ENCODE measurements at regions not wholly inside any gene's neighbourhood (a gene's known extent, or its start where the extent isn't known, plus 50 kb on each side); places are given as distances from the start of the nearest gene placed in this dataset.

DNA sequence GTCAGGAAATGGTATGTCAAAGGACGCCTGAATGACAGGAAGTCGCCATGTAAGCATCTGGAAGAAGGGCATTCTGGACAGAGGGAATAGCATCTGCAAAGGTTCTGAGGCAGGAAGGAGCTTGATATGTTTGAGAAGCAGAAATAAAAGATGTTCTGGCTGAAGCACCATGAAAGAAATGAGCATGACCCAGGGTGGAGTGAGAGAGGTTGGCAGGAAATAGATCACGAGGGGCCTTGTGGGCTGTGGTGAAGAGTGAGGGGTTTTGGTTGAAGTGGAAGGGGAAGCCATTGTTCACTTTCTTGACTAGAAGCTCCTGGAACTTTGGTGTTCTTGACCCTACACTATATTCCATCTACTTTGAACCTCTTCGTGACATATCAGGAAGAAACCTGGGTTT, 99.4 kb upstream of the PARP11 start:
- Histone ChIP-seq H3K9ac (ENCODE audit: low read depth in 1 of 2, low read length in 2 of 2) (no peak overlapping the region), H3K27me3 (ENCODE audit: control insufficient read depth in 1 of 2, insufficient read depth in 2 of 2, low read length in 2 of 2) (no peaks in the 10 kb centered on the region), H3K27ac (ENCODE audit: low read depth, low read length) (no peak overlapping the region), H3K4me1 (ENCODE audit: control insufficient read depth in 1 of 2, insufficient read depth in 2 of 2, low read length in 2 of 2) (no peaks in the 10 kb centered on the region), H3K9me3 (ENCODE audit: control insufficient read depth in 1 of 2, low read length in 2 of 2) (no peaks in the 10 kb centered on the region), H3K4me3 (ENCODE audit: low read depth in 1 of 2, low read length in 2 of 2) (no peak overlapping the region), H3K36me3 (ENCODE audit: control insufficient read depth in 1 of 2, insufficient read depth in 2 of 2, low read length in 2 of 2) (no peaks in the 10 kb centered on the region)

DNA sequence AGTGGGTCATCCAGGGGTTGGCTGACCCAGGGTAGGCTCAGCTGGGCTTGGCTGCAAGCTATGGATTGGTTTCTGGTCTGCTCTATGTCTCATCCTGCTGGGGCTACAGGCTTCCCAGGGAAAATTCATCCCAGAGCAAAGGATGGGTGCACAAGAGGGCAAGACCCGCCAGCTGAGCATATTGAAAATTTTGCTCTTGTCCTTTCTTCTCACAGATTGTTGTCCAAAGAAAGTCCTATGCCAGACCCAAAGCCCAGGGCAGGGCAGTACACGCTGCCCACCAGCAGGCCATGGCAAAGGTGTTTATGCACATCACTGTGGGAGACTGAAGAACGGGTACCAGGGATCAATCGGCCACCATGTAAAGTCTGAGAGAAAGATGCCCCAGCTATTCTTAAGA, 95.3 kb upstream of the PARP11 start:
- peaks cover 0 to 3% of the 10 kb centered on the region in 2 donors for H3K27me3 ChIP-seq (ENCODE audit: control insufficient read depth in 1 of 2, insufficient read depth in 2 of 2, low read length in 2 of 2)
- no peak overlapping the region for H3K27ac ChIP-seq (ENCODE audit: low read depth, low read length)
- no peaks in the 10 kb centered on the region for H3K36me3 ChIP-seq (ENCODE audit: control insufficient read depth in 1 of 2, insufficient read depth in 2 of 2, low read length in 2 of 2)
- H3K4me3 ChIP-seq (ENCODE audit: low read depth in 1 of 2, low read length in 2 of 2), result no peak overlapping the region
- no peak overlapping the region for H3K9ac ChIP-seq (ENCODE audit: low read depth in 1 of 2, low read length in 2 of 2)
- no peaks in the 10 kb centered on the region for H3K4me1 ChIP-seq (ENCODE audit: control insufficient read depth in 1 of 2, insufficient read depth in 2 of 2, low read length in 2 of 2)
- no peaks in the 10 kb centered on the region for H3K9me3 ChIP-seq (ENCODE audit: control insufficient read depth in 1 of 2, low read length in 2 of 2)

- H3K36me3 ChIP-seq (ENCODE audit: control insufficient read depth in 1 of 2, insufficient read depth in 2 of 2, low read length in 2 of 2), result no peaks in the 10 kb centered on the region
- H3K27me3 ChIP-seq (ENCODE audit: control insufficient read depth in 1 of 2, insufficient read depth in 2 of 2, low read length in 2 of 2), result peaks cover 0 to 3% of the 10 kb centered on the region in 2 donors
- no peaks in the 10 kb centered on the region for H3K4me1 ChIP-seq (ENCODE audit: control insufficient read depth in 1 of 2, insufficient read depth in 2 of 2, low read length in 2 of 2)
- H3K4me3 ChIP-seq (ENCODE audit: low read depth in 1 of 2, low read length in 2 of 2), result no peak overlapping the region
- no peak overlapping the region for H3K9ac ChIP-seq (ENCODE audit: low read depth in 1 of 2, low read length in 2 of 2)
- H3K9me3 ChIP-seq (ENCODE audit: control insufficient read depth in 1 of 2, low read length in 2 of 2), result no peaks in the 10 kb centered on the region
- H3K27ac ChIP-seq (ENCODE audit: low read depth, low read length), result no peak overlapping the region
Measured at GRCh38 chr12:3967556-3968160, 94.5 kb upstream of the PARP11 start.

GRCh38 chr12:3966376-3966775, 93.2 kb upstream of the PARP11 start:
- Histone ChIP-seq H3K27me3 (ENCODE audit: control insufficient read depth in 1 of 2, insufficient read depth in 2 of 2, low read length in 2 of 2) (peaks cover 0 to 3% of the 10 kb centered on the region in 2 donors), H3K9ac (ENCODE audit: low read depth in 1 of 2, low read length in 2 of 2) (no peak overlapping the region), H3K9me3 (ENCODE audit: control insufficient read depth in 1 of 2, low read length in 2 of 2) (no peaks in the 10 kb centered on the region), H3K36me3 (ENCODE audit: control insufficient read depth in 1 of 2, insufficient read depth in 2 of 2, low read length in 2 of 2) (no peaks in the 10 kb centered on the region), H3K4me3 (ENCODE audit: low read depth in 1 of 2, low read length in 2 of 2) (no peak overlapping the region), H3K27ac (ENCODE audit: low read depth, low read length) (no peak overlapping the region), H3K4me1 (ENCODE audit: control insufficient read depth in 1 of 2, insufficient read depth in 2 of 2, low read length in 2 of 2) (no peaks in the 10 kb centered on the region)

DNA sequence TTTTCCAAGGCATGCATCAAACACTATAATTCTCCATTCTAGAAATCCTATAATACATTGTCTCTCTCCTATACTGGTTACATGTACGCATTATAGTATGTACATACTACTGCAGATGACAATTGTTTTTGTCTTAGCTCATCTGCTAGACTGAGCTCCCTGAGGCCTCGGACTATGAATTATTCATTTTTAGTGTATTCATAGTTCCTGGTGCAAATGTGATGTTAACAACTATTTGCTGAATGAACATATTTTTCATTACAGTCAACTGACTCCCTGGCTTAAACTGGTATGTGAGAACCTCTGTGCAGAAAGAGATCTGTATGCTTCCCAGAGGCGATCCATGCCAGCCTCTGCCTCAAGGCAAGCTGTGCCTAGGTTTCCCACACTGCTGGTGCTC, 91.8 kb upstream of the PARP11 start:
- H3K36me3 ChIP-seq (ENCODE audit: control insufficient read depth in 1 of 2, insufficient read depth in 2 of 2, low read length in 2 of 2), result no peaks in the 10 kb centered on the region
- H3K9me3 ChIP-seq (ENCODE audit: control insufficient read depth in 1 of 2, low read length in 2 of 2), result no peaks in the 10 kb centered on the region
- no peak overlapping the region for H3K9ac ChIP-seq (ENCODE audit: low read depth in 1 of 2, low read length in 2 of 2)
- H3K27me3 ChIP-seq (ENCODE audit: control insufficient read depth in 1 of 2, insufficient read depth in 2 of 2, low read length in 2 of 2), result peaks cover 0 to 3% of the 10 kb centered on the region in 2 donors
- no peaks in the 10 kb centered on the region for H3K4me1 ChIP-seq (ENCODE audit: control insufficient read depth in 1 of 2, insufficient read depth in 2 of 2, low read length in 2 of 2)
- no peak overlapping the region for H3K27ac ChIP-seq (ENCODE audit: low read depth, low read length)
- H3K4me3 ChIP-seq (ENCODE audit: low read depth in 1 of 2, low read length in 2 of 2), result no peak overlapping the region

DNA sequence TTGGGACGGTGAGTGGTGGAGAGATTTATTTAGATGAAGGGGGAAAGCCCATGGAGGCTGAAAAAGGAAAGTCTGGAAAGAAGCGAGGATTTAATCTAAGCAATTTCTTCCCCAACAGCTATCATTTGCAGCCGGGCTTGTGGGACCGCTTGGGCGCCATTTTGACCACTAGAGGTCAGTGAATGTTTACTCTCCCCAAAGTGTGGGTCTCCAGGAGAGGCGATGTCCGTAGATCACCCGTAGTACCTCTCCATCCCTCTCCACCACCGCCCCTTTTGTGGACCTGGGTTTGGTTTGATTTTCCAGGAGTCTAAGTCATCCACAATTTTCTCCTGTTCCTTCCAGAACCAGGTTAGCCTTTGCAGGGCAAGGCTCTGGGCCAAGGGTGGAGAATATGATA, 91.2 kb upstream of the PARP11 start:
- H3K27me3 ChIP-seq (ENCODE audit: control insufficient read depth in 1 of 2, insufficient read depth in 2 of 2, low read length in 2 of 2), result peaks cover 0 to 3% of the 10 kb centered on the region in 2 donors
- H3K9ac ChIP-seq (ENCODE audit: low read depth in 1 of 2, low read length in 2 of 2), result no peak overlapping the region
- H3K4me1 ChIP-seq (ENCODE audit: control insufficient read depth in 1 of 2, insufficient read depth in 2 of 2, low read length in 2 of 2), result no peaks in the 10 kb centered on the region
- no peaks in the 10 kb centered on the region for H3K36me3 ChIP-seq (ENCODE audit: control insufficient read depth in 1 of 2, insufficient read depth in 2 of 2, low read length in 2 of 2)
- no peak overlapping the region for H3K4me3 ChIP-seq (ENCODE audit: low read depth in 1 of 2, low read length in 2 of 2)
- H3K9me3 ChIP-seq (ENCODE audit: control insufficient read depth in 1 of 2, low read length in 2 of 2), result no peaks in the 10 kb centered on the region
- H3K27ac ChIP-seq (ENCODE audit: low read depth, low read length), result no peak overlapping the region

GRCh38 chr12:3962631-3963483, 89.7 kb upstream of the PARP11 start:
- Histone ChIP-seq H3K4me1 (ENCODE audit: control insufficient read depth in 1 of 2, insufficient read depth in 2 of 2, low read length in 2 of 2) (no peaks in the 10 kb centered on the region), H3K36me3 (ENCODE audit: control insufficient read depth in 1 of 2, insufficient read depth in 2 of 2, low read length in 2 of 2) (no peaks in the 10 kb centered on the region), H3K9me3 (ENCODE audit: control insufficient read depth in 1 of 2, low read length in 2 of 2) (no peaks in the 10 kb centered on the region), H3K27me3 (ENCODE audit: control insufficient read depth in 1 of 2, insufficient read depth in 2 of 2, low read length in 2 of 2) (peaks cover 0 to 3% of the 10 kb centered on the region in 2 donors), H3K27ac (ENCODE audit: low read depth, low read length) (no peak overlapping the region), H3K9ac (ENCODE audit: low read depth in 1 of 2, low read length in 2 of 2) (no peak overlapping the region), H3K4me3 (ENCODE audit: low read depth in 1 of 2, low read length in 2 of 2) (no peak overlapping the region)

DNA sequence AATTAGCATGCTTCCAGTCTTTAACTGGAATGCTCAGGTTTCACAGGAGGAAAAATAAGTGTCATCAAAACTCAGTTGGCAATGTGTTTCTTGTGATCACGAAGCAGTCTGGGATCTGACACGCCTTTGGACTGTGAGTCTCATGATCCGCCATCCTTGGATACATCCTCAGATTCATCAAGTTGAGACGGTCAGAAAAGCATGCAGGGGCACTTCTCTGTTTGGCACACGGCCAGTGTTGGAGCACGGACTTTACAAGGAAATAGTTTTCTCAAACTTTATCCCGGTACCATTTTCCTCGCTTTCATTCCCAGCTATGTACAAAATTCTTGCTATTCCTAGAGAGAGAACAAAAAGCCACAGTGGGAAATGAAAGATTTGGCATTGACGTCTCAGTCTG, 88.4 kb upstream of the PARP11 start:
- Histone ChIP-seq H3K4me1 (ENCODE audit: control insufficient read depth in 1 of 2, insufficient read depth in 2 of 2, low read length in 2 of 2) (no peaks in the 10 kb centered on the region), H3K36me3 (ENCODE audit: control insufficient read depth in 1 of 2, insufficient read depth in 2 of 2, low read length in 2 of 2) (no peaks in the 10 kb centered on the region), H3K9ac (ENCODE audit: low read depth in 1 of 2, low read length in 2 of 2) (no peak overlapping the region), H3K9me3 (ENCODE audit: control insufficient read depth in 1 of 2, low read length in 2 of 2) (no peaks in the 10 kb centered on the region), H3K27ac (ENCODE audit: low read depth, low read length) (no peak overlapping the region), H3K27me3 (ENCODE audit: control insufficient read depth in 1 of 2, insufficient read depth in 2 of 2, low read length in 2 of 2) (peaks cover 0 to 3% of the 10 kb centered on the region in 2 donors), H3K4me3 (ENCODE audit: low read depth in 1 of 2, low read length in 2 of 2) (no peak overlapping the region)

DNA sequence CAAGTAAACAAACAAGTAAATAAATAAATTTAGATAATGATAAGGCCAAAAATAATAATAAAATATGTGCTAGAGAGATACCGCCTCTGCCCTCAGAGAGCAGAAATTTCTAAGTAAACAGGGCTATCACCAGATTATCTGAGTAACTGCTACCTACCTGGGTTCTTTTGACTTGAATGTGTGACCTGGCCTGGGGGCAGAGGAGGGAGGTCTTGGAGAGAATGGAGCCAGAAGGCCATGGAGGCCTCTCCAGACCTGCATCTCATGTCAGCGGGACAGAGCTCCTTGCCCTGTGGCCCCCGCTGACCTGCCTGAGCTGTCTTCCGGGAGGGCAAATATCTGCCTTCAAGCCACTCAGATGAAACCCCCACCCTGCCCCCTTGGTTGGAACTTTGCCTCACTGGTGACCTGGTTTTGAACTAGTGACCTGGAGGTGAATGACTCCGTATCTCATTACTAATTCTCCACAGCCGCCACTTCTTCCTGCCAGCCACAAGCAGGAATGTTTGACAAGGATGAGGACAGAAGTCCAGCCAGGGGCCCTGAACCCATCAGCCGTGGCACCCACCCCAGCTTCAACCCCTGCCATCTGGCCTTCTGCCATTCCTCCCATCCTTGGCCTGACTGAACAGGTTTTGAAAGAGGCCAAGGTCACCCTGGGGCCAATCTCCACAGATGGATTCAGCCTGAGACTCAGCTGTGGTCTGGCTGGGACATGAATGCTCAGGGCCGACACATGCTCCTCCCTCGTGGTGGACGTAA, 86.8 kb upstream of the PARP11 start:
- no peak overlapping the region for H3K27ac ChIP-seq (ENCODE audit: low read depth, low read length)
- no peaks in the 10 kb centered on the region for H3K4me1 ChIP-seq (ENCODE audit: control insufficient read depth in 1 of 2, insufficient read depth in 2 of 2, low read length in 2 of 2)
- H3K9me3 ChIP-seq (ENCODE audit: control insufficient read depth in 1 of 2, low read length in 2 of 2), result no peaks in the 10 kb centered on the region
- H3K4me3 ChIP-seq (ENCODE audit: low read depth in 1 of 2, low read length in 2 of 2), result no peak overlapping the region
- H3K27me3 ChIP-seq (ENCODE audit: control insufficient read depth in 1 of 2, insufficient read depth in 2 of 2, low read length in 2 of 2), result no peaks in the 10 kb centered on the region
- H3K36me3 ChIP-seq (ENCODE audit: control insufficient read depth in 1 of 2, insufficient read depth in 2 of 2, low read length in 2 of 2), result no peaks in the 10 kb centered on the region
- H3K9ac ChIP-seq (ENCODE audit: low read depth in 1 of 2, low read length in 2 of 2), result no peak overlapping the region

DNA sequence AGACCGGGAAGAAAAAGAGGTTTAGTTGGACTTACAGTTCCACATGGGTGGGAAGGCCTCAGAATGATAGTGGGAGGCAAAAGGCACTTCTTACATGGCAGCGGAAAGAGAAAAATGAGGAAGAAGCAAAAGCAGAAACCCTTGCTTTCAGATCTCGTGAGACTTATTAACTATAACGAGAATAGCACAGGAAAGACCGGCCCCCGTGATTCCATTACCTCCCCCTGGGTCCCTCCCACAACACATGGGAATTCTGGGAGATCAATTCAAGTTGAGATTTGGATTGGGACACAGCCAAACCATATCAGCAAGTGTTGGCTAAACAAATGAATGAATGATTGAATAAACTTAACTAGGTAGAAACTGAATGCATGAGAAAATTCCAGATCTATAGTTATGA, 85.3 kb upstream of the PARP11 start:
- Histone ChIP-seq H3K4me3 (ENCODE audit: low read depth in 1 of 2, low read length in 2 of 2) (no peak overlapping the region), H3K4me1 (ENCODE audit: control insufficient read depth in 1 of 2, insufficient read depth in 2 of 2, low read length in 2 of 2) (no peaks in the 10 kb centered on the region), H3K36me3 (ENCODE audit: control insufficient read depth in 1 of 2, insufficient read depth in 2 of 2, low read length in 2 of 2) (no peaks in the 10 kb centered on the region), H3K9me3 (ENCODE audit: control insufficient read depth in 1 of 2, low read length in 2 of 2) (no peaks in the 10 kb centered on the region), H3K27ac (ENCODE audit: low read depth, low read length) (no peak overlapping the region), H3K27me3 (ENCODE audit: control insufficient read depth in 1 of 2, insufficient read depth in 2 of 2, low read length in 2 of 2) (no peaks in the 10 kb centered on the region), H3K9ac (ENCODE audit: low read depth in 1 of 2, low read length in 2 of 2) (no peak overlapping the region)
